HG03342 (cell line): ENCODE measurements at regions not wholly inside any gene's neighbourhood (a gene's known extent, or its start where the extent isn't known, plus 50 kb on each side); places are given as distances from the start of the nearest gene placed in this dataset.

Source experiments
- ATAC-seq: cut with Tn5 transposase; IDR thresholded peaks from one replicate; pipeline ENCODE4 v1.9.1; 2021; ENCODE audit warnings: mild to moderate bottlenecking, moderate library complexity; ENCODE audit not compliant: unreplicated experiment

DNA sequence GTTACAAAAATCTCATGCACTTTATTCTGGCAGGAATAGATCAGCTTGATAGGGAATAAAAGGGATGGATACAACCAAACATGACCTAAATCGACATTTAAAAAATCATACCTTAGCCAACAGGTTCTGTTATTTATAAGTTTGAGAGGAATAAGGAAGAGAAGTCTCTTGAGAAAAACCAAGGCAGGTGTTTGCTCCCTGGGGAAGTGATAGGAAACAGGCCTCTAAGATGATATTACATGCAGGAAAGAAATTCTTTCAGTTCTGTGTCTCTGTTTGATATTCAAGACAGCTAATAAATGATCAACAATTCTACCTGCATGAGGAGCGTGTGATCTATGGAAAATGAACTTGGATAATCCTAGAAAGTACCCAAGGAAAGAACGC lies 184.8 kb upstream of the ZEB2 start:
- no peak for ATAC-seq

GRCh38 chr2:144703852-144704708 lies 184.2 kb upstream of the ZEB2 start:
- ATAC-seq = no peak

- ATAC-seq = no peak
Observed at GRCh38 chr2:144702051-144702450, 182.1 kb upstream of the ZEB2 start.

- ATAC-seq = no peak
Observed at GRCh38 chr2:144701259-144701658, 181.3 kb upstream of the ZEB2 start.

DNA sequence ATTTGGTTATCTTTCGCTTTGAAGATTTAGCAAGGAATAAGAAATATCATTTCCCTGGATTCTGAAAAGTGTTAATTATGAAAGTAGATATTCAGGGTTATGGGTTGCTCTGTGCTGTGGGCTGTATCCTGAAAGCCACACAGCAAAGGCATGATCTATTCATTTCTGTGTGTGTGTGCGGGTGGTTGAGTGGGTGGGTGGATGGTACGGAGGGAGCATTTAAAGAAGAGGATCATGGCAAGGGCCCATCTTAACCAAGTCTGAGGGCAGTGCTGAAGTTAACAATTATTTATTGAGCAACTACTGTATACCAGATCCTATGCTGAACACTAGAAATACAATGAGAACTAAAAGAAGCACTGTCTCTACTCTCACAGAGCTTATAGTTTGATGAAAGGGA lies 178.2 kb upstream of the ZEB2 start:
- no peak for ATAC-seq

DNA sequence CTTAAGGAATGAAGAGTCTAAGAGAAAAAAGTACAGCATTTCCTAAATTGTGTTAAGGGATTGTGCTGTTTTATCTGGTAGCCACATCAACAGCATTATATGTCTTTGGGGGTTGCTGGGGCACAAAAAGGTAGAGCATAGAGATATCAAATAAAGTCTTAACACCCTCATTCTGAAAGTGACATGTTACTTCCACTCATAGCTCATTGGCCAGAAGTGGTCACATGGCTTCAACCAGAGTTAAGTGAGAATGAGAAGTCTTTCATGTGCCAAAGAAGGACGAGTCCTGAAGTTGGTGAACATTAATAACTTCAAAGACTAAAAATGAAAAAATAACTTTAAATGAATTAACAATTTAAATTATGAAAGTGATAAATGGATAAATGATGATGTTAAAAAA lies 175.7 kb upstream of the ZEB2 start:
- ATAC-seq = no peak

DNA sequence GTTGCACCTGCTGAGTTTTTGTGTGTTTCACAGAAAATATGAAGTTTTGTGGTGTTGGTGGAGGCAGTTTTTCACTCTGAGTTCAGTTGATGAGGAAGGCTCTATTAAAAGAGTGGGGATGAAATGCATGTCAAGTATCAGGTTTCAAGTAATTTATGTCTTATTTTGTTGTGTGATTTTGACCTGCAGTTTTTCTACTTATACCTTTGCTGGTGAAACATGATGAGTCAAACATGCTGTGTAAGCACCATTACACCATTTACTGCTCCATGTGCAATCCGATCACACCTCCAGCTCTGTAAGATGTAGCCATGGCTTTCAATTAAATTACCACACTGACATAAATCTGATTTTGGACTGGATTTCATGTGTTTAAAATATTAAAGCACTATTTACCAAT lies 174.5 kb upstream of the ZEB2 start:
- no peak for ATAC-seq

DNA sequence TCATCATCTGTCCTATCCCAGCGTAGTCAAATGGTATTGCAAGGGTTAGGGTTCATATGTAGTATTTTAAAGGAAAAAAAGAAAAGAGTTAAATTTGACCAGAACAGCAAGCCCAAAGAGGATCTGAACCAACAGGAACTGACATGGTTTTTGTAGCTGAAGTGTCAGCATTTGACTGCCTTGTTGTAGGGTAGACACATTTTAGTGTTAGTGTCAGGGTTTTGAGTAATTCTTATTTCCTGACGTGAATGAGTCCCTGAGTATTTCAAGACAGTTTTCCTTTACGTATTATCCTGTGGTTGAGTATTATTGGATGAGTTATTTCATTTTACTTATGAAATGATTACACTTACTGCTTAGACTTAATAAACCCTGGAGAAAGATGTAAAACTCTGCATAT lies 173.3 kb upstream of the ZEB2 start:
- no peak for ATAC-seq

GRCh38 chr2:144692661-144693060 lies 172.7 kb upstream of the ZEB2 start:
- no peak for ATAC-seq

DNA sequence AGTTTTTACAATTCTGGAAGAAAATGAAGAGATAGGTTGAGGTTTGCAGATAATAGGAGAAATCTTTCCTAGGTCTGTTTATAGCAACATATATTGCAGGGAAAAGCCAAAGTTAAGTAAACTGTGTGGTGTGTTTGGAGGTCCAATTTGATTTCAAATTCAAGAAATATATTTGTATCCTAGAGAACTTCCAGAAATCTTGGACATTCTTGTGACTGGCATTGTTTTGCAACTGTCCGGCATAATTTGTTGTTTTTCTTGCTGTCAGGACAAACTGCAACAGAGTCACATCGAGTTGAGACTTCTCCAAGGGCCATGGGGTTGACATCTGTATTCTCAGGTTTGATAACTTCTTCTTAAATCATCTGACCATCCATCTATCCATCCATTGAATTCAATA lies 170.9 kb upstream of the ZEB2 start:
- ATAC-seq = no peak

DNA sequence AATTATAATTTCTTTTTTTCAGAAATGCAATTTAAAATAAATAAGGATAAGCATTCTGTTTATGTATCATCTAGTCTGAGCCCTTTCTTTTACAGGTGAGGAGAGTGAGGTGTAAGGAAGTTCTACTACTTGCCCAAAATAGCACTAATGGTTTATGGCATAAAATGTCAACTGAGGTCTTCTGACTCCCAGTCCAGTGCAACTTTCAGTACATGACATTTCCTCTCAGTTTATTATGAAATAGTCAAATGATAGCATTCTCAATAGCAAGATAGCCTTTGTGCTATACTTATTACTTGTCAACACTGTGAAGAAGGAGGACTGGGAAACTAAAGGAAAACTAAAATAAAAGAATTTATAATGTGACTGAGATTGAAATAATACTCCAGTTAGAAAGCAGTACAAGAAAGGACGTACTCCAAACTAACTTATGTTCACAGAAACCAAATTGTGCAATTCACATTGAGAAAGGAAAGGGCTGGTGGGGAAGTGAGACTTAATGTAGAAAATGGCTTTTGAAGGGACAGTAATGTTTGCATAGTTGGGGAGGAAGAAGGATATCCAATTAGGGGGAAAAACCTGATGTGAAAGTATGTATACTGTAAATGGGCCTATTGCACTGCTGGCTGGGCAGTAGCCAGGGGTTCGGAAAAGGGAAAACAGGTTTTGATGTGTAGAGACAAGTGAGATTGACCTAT lies 166.7 kb upstream of the ZEB2 start:
- ATAC-seq = no peak

- ATAC-seq = no peak
Observed at GRCh38 chr2:144683966-144684365, 164.0 kb upstream of the ZEB2 start.

DNA sequence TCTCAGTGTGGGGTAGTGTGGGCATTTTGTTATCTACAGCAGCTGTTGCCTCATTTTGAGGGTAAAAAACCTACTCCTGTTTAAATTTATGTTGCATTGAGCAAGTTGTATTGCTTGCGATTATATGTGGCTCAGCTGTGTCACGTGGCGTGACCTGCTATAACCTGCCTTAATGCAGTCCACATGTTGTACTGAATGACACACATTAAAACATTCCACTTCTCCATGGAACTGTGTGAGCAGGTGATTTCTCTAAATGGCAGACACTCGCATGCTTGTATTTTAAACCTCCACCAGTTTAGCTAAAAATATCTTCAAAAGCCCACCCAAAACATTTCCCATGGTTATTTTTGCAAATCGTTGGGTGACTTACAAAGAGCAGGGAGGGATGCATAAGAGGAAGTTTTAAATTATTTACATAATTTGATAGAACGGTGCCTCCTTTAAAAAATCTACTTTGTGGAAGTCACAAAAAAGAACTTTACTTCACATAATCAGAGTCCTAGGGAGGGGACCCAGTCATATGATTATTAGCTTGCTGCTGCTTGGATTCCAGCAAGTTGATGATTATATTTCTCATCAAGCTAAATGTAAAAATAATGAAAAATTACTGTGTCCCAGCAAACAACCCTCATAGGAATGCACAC lies 163.3 kb upstream of the ZEB2 start:
- ATAC-seq = no peak

- no peak for ATAC-seq
Observed at GRCh38 chr2:144682248-144682647, 162.3 kb upstream of the ZEB2 start.

- ATAC-seq = no peak
Observed at GRCh38 chr2:144681389-144681788, 161.5 kb upstream of the ZEB2 start.

DNA sequence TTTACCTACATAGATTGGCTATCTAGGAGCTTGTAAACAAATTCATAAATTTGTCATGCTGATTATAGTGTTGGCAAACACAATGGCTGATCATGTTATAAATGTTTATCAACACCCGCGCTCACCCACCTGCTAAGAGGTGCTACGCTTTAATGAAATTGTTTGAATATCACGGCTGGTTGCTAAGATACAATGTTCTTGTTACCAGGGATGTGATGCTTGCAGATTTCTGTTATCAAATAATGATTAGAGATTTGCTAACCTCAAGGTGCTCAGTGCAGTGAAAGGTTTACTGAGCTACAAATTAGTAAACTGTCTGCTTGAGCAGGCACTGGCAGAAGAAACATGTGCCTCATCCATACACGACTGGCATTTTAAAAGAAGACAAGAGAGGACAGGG lies 160.0 kb upstream of the ZEB2 start:
- no peak for ATAC-seq

- ATAC-seq = no peak
Observed at GRCh38 chr2:144678736-144679135, 158.8 kb upstream of the ZEB2 start.

DNA sequence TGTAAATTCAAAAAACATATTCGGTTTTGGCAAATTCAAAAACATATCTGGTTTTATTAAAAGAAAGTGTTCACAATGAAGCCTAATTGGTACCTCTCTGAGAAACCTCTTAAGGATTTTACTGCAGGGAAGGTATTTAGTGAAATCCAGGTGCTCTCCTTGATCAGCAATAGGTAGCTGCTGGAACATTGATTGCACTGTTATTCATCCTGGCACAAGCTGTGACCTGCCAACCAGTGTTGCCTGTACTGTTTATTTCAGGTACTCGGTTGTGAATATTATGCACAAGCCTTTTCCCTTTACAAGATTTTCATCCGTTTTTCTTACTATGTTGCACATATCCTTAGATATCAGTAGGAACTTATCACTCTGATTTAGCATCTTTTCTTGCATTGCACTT lies 155.8 kb upstream of the ZEB2 start:
- ATAC-seq = no peak

- no peak for ATAC-seq
Observed at GRCh38 chr2:144675331-144675730, 155.4 kb upstream of the ZEB2 start.

GRCh38 chr2:144674071-144674470 lies 154.2 kb upstream of the ZEB2 start:
- no peak for ATAC-seq

GRCh38 chr2:144673456-144673855 lies 153.5 kb upstream of the ZEB2 start:
- ATAC-seq = no peak
